HG03103 (cell line): ENCODE measurements at regions not wholly inside any gene's neighbourhood (a gene's known extent, or its start where the extent isn't known, plus 50 kb on each side); places are given as distances from the start of the nearest gene placed in this dataset.

Source experiments
- ATAC-seq: cut with Tn5 transposase; IDR thresholded peaks from one replicate; pipeline ENCODE4 v1.9.1; 2021; ENCODE audit warnings: low read depth; ENCODE audit not compliant: unreplicated experiment

- no peak for ATAC-seq
Measured at GRCh38 chr2:80830891-80831290, 526.3 kb upstream of the LRRTM1 start.

GRCh38 chr2:80822999-80823398 lies 518.4 kb upstream of the LRRTM1 start:
- no peak for ATAC-seq

- no peak for ATAC-seq
Measured at GRCh38 chr2:80815259-80815658, 510.7 kb upstream of the LRRTM1 start.

GRCh38 chr2:80786584-80786983 lies 482.0 kb upstream of the LRRTM1 start:
- ATAC-seq = no peak

- no peak for ATAC-seq
Measured at GRCh38 chr2:80778704-80779103, 474.2 kb upstream of the LRRTM1 start.

- no peak for ATAC-seq
Measured at GRCh38 chr2:80748592-80748991, 444.0 kb upstream of the LRRTM1 start.

GRCh38 chr2:80737047-80737446 lies 432.5 kb upstream of the LRRTM1 start:
- no peak for ATAC-seq

GRCh38 chr2:80725001-80725400 lies 420.4 kb upstream of the LRRTM1 start:
- ATAC-seq = no peak

GRCh38 chr2:80722803-80723202 lies 418.3 kb upstream of the LRRTM1 start:
- no peak for ATAC-seq

GRCh38 chr2:80719607-80720006 lies 415.1 kb upstream of the LRRTM1 start:
- no peak for ATAC-seq

GRCh38 chr2:80715433-80715832 lies 410.9 kb upstream of the LRRTM1 start:
- no peak for ATAC-seq

- ATAC-seq = no peak
Measured at GRCh38 chr2:80711915-80712314, 407.4 kb upstream of the LRRTM1 start.

GRCh38 chr2:80706951-80707350 lies 402.4 kb upstream of the LRRTM1 start:
- no peak for ATAC-seq

GRCh38 chr2:80706541-80706940 lies 402.0 kb upstream of the LRRTM1 start:
- no peak for ATAC-seq

- ATAC-seq = no peak
Measured at GRCh38 chr2:80703532-80703931, 399.0 kb upstream of the LRRTM1 start.

GRCh38 chr2:80700961-80701360 lies 396.4 kb upstream of the LRRTM1 start:
- no peak for ATAC-seq
